NCI-H2227 (cell line): ENCODE measurements at regions not wholly inside any gene's neighbourhood (a gene's known extent, or its start where the extent isn't known, plus 50 kb on each side); places are given as distances from the start of the nearest gene placed in this dataset.
"Not testable (repeated sequence)": the region's sequence is repeated elsewhere in the genome, so short reads cannot be mapped to it uniquely, and the experiment has no call there.

Experiments
- DNase-seq: peaks from one replicate; lab custom pipeline; 2025; ENCODE audit not compliant: unreplicated experiment; lab: John Stamatoyannopoulos, UW

DNA sequence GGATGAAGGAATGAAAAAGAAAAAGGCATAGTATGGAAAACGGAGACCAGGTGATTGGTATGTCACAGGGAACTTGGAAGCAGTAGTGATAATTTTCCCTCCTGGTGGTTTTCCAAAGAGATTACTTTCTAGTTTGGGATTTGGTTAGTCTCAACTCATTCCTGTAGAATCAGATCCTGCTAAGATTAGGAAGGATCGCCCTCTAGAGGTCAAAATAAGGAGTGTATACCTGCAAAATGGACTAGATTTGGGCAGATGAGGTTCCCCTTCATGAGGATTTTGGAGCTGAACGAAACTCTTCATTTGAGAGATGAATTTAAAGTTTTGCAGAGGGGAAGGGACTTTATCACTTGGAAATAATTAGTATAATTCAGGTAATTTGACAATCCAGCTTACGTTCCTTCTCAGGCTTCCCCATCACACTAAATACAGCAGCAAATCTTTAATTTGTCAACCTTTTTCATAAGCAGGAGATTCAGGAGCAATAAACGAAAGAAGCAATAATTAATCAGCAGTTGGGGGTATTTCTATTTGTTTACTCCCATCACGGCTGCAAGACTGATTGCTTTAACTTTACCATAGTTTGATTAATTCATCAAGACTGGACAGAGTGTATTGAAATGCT lies 65.2 kb downstream of the CCDC195 start:
- DNase-seq = peak; percentile 69

GRCh38 chr2:224647684-224648083 lies 62.5 kb upstream of the CUL3 start:
- not testable (repeated sequence) for DNase-seq

DNA sequence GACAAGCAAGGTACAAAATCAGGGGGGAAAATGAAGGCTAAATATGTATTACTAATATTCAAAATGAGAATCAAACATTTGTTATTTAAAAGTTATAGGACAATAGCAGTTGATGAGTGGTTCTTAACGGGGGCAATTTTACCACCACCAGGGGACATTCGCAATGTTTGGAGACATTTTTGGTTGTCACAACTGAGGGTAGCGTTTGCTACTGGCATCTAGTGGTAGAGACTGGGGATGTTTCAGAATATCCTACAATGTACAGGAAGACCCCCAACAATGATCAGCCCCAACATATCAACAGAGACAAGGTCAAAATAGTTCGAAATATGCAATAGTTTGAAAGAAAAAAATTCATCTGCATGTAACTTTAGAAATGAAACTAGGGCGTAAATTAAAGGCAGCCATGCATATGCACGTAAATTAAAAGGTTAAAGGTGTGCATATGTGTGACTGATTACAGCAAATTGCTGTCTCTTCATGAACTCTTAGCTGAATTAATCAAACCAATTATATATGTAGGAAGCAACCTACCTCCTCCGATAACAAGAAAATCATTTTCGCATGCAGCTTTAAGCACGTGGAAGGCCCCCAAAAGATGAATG lies 61.2 kb upstream of the CUL3 start:
- DNase-seq = peak; percentile 22

DNA sequence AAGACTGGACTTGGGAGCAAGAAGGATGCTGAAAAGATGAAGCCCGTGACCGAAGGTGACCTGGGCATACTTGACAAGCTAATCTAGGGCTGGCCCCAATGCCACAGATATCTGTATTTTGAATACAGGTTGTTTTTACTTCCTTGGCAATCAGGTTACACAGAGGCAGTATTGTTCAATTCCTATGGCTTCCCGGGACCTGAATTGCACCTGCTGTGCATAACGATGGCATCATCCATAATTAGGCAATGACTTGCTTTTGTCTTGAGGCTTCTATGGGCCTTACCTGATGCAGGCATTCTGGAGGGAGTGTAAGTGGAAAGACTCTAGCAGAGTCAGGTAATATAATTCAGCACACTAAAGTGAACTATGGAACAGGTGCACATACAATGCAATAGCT lies 60.6 kb upstream of the CUL3 start:
- DNase-seq = no peak

- DNase-seq = no peak
Measured at GRCh38 chr2:224640679-224641078, 55.5 kb upstream of the CUL3 start.

- DNase-seq = no peak
Measured at GRCh38 chr2:224638301-224638823, 53.2 kb upstream of the CUL3 start.
